CD4-positive, alpha-beta T cell treated with Interleukin-10 for 1 hour (primary cell): ENCODE measurements at regions not wholly inside any gene's neighbourhood (a gene's known extent, or its start where the extent isn't known, plus 50 kb on each side); places are given as distances from the start of the nearest gene placed in this dataset.

Experiments used
- DNase-seq: peaks from one replicate; pipeline ENCODE4 v3.0.0-alpha.2; 2020

DNA sequence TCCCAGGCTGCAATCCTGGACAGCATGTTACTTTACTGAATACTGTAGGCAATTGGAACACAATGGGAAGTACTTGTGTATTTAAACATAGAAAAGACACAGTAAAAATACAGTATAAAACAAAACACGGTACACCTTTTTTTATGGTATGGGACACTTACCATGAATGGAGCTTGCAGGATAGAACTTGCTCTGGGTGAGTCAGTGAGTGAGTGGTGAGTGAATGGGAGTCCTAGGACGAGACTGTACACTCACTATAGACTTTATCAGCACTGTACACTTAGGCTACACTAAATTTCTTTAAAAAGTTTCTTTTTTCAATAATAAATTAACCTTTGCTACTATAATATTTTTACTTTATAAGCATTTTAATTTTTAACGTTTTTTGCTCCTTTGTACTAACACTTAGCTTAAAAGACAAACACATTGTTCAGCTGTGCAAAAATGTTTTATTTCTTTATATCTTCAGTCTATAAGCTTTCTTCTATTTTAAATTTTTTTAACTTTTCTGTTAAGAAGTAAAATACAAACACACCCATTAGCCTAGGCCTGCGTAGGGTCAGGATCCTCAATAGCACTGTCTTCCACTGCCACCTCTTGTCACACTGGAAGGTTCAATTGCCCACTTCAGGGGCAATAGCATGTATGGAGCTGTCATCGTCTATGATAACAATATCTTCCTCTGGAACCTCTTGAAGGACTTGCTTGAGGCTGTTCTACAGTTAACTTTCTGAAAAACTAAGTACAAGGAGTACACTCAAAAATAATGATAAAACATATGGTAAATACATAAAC is 293.5 kb upstream of the FSTL5 start:
- no peak for DNase-seq

DNA sequence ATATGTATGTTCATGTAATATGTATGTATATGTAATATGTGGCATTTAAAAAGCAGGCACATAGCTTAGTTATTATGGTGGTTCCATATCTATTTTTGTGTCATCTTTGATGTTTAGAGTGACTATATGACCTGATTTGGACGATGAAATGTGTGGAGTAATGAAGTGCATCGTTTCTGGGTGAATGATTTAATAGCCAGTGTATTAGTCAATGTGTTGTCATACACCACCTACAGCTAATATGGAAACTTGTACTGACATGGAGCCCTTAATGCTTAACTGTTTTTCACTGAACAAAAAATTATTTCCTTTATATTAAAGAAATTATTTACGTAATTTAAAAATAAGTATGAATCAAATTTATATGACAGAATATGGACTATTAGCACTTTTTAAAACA is 292.3 kb upstream of the FSTL5 start:
- DNase-seq: no peak

DNA sequence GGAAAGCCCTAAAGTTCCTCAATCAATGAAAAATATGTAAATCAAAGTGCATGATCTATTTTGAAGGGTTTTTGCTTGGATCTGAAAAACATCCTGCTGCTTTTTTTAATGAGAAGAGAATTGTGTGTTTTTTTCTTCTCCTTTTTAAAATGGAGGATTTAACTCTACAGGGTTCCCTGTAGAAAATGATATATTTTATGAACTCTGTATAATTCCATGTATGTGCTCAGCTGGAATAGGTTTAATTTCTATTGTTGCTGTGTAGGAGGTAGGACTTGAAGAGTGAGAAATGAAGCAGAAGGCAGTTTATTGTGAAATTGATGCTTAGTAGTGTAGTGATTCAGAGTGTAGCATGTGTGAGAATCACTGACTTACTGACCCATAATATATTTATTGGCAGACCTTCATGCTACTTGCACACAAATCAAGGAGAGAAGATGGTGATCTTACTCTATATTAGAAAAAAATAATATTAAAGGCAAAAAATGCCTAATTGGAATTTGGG is 286.8 kb upstream of the FSTL5 start:
- DNase-seq: no peak

DNA sequence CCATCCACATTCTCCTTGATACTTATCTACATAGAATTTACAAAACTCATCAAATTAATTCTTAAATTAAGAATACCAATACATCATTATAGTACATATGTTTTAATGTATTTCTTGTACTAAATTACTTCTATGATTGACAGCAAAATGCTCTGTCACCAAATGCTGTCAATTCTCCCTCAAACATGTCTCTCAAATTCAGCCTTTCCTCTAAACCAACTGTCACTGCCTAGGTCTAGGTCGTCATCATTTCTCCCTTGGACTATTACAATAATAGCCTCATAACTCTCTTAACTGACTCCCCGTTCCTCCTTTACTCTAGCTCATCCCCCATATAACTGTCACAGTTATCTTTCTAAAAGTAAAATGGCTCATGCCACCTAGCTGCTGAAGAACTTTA is 279.7 kb upstream of the FSTL5 start:
- DNase-seq: no peak

DNA sequence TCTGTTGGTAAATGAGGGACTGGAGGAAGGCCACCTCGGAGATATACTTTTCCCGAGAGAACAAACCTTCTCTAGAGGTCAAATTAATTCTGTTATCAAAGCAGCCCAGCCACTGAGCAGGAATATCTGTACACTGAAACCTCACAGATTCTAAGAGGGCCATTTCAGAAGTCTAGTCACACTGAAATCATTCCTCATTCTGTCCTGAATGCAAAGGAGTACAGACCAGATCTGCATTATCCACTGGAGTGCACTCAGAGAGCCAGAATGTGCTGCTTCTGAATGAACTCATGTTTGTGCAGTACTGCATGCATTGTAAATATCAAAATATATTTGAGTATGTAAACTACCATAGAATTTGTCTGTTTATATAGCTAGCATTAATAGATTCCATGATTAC is 278.3 kb upstream of the FSTL5 start:
- DNase-seq: no peak

DNA sequence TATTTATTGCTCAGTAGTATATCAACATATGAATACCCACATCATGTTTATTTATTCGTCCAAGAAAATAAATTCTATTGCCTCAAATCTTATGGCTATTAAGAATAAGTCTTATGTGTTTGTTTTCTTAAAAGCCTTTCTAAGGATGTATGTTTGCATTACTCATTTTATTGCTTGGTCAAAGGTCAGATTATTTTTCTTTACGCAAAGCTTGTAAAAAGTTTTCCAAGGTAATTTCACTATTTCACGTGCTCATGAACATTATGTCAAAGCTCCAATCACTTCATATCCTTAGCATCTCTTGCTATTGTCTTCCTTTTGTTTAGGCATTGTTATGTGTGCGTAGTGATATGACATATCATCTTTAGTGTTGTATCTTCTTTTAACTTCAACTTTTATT is 258.5 kb upstream of the FSTL5 start:
- no peak for DNase-seq

DNA sequence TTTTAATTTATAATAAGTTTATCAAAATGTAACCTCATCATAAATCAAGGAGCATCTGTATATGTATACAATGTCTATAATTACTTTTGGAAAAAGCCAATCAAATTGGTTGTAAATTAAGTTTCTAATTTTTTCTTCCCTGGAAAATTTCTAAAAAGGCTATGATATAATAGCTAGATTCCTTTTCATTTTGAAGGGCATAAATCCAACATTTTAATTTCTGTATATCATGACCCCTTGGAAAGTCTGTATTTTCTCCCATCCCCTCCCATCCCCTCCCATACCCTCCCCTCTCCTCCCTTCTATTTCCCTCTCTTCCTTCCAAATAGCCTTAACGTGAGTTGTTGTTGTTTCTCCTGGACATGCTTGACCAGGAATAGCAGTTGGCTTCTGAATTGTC is 247.1 kb upstream of the FSTL5 start:
- DNase-seq: no peak

DNA sequence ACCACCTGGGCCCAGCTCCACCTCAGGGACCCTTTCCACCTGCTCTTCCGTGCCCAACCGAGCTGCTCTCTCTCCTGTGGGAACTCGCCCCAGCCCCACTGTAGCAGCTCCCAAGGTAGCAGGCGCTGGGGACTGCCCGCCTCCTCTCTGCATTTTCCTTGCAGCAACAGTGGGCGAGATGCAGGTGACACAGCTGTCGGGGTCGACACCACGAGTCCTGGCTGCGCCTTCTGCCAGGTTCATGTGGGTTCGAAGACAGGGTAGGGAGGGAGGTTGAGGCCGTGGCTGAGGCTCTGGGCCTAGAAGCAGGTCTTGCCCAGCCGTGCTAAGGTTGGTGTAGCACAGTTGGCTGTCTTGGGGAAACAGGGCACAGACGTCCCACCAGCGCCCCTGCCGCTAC is 245.2 kb upstream of the FSTL5 start:
- no peak for DNase-seq

DNA sequence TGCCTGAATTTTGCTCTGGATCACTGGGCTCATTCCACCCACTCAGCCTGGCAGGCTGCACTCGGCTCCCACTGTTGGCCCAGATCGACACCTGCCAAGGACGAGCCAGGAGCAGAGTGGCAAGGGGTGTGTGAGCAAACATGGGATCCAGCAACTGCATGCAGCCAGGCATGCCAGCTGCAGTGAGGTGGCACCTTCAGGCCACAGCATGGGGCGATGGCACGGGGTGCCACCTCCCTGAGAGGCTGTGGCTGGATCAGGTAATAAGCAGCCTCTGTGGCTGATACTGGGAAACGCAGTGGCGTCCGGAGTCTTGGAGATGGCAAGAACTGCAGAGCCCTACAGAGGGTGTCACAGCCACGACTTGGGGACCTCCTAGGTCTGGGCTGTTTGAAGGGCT is 244.5 kb upstream of the FSTL5 start:
- DNase-seq: no peak

DNA sequence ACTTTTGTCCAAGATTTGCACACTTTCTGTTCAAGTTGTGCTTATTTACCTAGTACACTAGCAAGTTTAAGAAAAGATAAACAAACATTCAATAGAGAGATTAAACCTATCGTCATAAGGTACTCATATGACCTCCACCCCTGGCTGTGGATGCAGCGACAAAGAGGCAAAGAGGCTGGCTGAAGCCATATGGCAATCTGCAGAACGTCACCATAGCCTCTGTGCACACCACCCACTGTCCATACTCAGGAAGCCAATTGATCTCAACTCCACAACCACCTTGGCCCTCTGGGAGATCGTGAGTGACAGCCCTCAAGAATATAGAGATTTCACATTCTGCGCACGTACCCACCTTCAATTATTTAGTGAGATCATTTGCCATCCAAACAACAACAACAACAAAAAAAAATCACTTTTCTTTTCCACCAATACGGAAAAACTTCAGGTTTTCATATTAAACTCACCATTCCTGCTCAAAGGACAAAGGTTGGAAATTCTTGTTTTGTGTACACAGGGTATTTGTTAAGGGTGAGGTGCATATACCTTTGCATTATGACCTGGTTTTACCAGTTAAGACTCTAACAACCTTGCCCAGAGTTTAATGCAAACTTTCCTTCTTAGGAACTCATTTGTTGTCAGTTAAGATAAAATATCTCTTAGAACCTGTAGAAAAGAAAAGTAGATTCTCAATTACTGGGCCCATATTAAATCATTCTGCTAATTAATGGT is 243.0 kb upstream of the FSTL5 start:
- no peak for DNase-seq

DNA sequence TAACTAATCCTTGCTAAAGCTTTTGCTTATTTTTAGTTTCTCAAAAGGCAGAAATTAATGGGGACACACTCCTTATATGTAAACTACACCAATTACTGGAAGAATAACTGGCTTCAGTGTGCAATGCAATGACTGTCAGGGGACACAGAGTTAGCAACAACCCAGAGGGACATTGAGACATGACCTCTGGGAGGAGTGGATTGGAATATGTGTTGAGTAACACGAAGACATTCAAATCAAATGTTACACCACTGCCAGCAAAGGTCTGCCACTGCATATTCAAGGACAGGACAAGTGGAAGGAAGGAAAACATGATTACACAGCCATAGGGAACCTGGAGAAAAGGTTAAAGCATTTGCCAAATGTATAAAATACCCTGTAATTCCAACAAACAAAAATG is 240.1 kb upstream of the FSTL5 start:
- DNase-seq: no peak

DNA sequence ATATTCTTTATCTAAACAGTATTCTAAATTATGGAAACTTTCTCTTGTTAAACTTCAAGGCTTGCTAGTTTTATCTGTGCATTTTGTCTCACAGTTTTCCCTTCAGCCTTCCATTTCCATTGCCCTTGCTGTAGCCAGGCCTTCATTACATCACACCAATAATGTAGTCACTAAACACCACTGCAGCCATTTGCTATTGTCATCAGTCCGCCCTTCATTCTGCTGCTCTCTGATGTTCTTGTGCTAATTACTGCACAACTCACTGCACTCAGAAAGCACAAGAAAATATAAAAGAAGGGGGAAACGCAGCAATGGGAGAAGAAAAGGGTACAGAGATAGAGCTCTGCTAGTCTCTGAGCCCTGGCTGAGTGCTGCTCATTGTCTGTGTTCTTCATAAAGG is 239.6 kb upstream of the FSTL5 start:
- DNase-seq: no peak

DNA sequence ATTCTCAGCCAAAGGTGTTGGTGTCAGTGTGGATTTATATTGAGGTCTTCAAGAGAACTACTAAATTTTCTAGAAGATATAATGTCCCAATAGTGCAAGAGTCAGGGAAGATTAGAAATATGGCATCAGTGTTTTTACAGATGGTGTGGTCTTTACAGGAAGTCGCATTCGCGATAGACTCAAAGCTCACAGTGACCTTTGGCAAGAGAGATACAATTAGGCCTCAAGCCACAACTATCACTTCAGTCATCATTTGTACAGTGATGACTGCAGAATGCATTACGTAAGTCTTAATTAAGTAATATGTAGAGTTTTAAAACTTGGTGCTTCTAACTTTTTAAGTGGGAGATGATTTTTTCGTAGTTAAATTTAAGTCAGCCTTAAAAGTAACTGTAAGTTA is 237.2 kb upstream of the FSTL5 start:
- DNase-seq: no peak

DNA sequence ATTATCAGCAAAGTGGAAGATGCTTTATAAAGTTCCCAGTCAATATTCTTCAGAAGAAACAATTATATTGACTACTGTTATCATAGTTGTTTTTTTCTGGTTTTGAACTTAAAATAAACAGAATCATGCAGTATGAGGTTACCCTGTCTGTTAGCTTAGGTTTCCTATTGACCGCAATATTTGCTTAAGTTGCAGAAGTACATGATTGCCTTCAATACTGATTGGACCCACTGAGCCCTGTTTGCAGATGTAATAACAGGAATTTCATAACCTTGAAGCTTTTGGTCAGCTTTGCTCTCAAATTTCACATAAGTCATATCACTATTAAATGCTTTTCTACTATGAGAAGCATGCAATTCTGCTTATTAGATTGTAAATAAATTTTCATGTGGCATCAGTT is 229.1 kb upstream of the FSTL5 start:
- DNase-seq: no peak

DNA sequence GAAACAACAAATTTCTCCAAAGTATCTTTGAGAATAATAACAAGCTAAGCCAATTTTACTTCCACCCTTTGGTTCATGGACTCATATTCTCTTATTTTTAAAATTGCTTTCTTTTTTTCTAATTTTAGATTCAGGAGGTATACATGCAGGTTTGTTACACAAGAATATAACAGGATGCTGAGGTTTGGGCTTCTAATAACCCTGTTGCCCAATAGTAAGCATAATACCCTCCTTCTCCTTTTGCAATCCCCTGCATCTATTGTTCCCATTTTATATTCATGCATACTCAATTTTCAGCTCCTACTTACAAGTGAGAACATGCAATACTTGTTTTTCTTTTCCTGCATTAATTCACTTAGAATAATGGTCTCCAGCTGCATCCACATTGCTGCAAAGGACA is 202.3 kb upstream of the FSTL5 start:
- no peak for DNase-seq

DNA sequence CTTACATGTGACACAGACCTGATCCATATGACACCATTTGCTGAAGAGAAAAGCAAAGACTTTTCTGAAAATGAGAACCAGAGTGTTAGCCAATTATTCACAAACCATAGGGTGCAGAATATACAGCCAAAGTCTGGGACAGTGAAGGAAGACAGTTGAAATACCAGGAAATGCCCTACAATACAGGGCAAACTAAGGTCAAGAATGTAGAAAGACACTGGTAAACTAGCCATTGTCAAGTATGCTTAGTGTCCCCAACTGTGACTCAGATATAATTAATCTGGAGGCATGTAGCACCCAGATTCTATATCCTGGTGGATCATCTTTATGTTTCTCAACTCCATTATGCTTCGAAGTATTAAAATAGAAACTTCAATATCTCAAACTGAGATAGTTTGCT is 200.9 kb upstream of the FSTL5 start:
- DNase-seq: no peak

DNA sequence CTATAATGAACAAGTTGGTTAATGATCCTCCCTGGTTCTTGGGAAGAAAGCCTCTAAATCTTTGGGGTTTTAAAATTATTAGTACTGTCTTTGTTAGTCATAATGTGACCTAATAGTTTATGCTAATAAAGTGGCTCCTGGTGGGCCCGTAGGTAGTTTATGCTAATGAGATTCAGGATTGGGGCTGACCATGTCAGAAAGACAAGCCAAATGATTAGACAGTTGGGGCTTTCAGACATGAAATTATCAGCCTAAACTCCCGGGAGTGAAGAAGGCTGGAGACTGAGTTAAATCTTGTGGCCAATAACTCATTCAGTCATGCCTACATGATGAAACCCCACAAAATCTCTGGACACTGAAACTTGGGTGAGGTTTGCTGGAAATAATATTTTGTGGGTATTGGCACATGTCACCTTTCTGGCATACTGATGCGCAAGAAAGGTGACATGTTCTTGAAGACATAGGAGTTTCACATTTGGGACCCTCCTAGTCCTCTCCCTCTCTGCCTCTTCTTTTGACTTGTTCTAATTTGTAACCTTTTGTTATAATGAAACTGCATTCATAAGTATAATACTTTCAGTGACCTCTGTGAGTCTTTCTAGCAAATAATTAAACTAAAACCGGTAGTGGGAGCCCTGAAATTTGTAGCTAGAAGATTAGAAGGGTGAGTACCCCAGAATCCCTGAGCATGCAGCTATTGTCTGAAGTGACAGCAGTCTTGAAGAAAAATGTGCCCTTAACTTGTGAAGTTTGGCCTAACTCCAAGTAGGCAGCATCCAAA is 196.8 kb upstream of the FSTL5 start:
- DNase-seq: no peak

DNA sequence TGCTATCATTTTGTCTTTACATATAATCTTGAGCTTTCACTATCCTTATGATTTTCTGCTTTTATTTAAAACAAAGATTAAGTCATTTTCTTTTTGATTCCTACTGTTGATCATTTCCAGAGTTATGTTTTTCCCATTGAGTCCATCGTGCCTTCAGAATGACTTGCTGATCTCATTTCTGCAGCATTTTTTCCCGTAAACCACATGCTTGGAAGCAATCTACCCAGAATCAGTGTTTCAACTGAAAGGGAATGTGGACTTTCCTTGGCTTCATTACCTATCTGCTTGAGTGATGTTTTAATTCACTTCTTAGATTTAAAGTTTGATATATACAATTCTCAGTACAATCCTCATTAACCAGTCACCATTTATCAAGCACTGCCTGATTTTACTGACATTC is 192.4 kb upstream of the FSTL5 start:
- DNase-seq: no peak

DNA sequence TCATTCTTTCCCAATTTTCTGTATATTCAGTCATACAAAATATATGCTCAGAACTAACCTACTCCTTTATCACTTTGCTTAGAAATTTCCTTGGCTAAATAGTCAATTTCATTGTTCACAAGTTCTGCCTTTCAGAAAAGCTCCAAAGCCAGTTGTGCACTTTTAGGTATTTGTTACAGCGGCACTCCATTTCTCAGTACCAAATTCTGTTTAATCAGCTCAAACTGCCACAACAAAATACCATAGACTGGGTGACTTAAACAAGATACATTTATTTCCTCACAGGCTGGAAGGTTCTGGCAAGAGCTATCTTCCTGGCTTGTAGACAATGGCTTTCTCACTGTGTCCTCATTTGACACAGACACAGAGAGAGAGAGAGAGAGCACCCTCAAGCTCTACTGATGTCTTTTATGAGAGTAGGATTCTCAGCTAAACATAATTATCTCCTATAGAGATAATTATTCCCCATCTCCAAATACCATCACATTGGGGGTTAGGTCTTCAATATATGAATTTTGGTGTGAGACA is 188.8 kb upstream of the FSTL5 start:
- DNase-seq: no peak

DNA sequence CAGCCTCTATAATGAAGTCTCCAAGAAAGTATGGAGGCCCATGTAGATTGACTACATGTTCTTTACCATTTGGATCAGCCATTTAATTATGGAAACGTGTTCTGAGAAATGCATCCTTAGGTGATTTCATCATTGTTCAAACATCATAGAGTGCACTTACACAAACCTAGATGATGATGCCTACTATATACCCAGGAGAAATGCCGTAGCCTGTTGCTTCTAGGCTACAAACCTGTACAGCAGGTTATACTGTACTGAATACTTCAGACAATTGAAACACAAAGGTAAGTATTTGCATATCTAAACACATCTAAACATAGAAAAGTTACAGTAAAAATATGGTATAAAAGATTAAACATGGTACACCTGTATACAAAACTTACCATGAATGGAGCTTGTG is 186.5 kb upstream of the FSTL5 start:
- DNase-seq: no peak

DNA sequence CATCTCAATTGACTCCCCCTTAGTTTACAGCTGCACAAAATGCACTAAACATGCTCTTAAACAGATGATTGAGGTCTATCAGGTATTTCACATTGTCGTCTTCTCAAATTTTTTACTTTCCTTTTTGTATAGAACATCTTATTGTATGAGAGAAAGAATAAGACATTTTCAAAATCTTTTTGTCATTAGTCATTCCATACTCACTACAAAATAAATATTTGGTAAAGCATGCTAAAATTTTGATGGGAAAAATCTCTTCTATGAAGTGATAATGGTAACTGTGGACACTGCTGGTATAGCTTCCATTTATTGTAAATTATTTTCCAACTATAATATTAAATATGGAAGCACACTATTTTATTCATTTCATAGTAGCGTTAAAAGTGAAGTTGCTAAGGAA is 185.6 kb upstream of the FSTL5 start:
- no peak for DNase-seq

DNA sequence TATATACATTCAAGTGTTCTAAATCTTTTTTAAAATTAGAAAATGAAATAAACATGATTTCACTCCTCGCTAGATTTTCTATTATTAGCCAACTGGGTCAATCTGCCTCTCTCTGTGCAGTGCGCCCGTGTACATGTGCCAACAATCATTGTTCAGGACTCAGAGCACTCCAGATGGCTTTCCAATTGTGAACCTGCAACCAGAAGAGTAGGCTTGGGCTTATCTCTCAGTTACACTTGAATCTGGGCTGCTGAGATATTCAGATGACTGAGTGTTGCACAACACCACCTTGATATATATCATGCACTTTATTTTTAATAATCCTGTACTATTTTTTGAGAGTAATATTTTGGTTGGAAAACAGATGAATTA is 184.0 kb upstream of the FSTL5 start:
- DNase-seq: no peak

DNA sequence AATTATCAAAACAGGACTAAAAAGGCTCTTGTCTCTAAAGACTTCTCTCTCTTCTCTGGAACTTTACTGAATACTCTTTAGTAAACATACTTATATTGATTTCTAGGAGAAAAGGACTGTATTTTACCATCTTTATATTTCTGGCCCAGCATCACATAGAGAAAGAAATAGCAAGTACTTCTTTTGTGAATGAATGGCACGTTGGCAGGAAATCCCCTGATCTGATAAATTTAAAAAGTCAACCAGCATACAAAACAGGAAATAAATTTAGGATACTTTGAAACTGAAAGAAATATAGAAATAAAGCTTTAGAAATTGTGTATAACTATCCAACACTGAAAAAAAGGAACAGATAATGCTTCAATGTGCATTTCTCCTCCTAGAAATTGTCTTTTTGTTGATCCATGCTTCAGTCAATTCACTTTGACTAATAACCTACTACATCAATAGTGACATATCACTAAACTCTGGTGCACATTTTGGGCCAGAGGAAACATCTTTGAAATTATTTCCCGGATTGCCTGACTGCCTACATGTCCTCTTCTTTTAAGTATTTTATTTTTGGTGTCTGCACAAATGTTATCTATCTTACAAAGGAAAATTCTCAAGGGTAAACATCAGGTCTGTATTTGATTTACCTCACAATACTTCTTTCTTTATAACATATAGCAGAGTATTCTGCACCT is 183.5 kb upstream of the FSTL5 start:
- no peak for DNase-seq
